ENCODE measurements at regions not wholly inside any gene's neighbourhood (a gene's known extent, or its start where the extent isn't known, plus 50 kb on each side); places are given as distances from the start of the nearest gene placed in this dataset.

DNA sequence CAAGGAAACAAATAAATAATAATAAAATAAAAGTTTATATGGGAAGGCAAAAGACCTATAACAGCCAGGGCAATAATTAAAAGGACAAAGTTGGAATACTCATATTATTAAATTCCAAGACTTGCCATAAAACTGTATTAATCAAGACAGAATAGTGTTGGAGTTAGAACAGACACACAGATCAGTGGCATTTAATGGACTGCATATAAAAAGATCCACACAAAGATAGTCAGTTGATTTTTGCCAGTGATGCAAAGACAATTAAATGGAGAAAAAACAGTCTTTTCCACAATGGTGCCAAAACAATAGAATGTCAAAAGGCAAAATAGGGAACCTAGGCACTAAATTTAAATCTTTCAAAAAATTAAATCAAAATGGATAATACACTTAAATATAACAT is 587.1 kb upstream of the GRIA3 start:
- TF ChIP-seq, protein P1, sequence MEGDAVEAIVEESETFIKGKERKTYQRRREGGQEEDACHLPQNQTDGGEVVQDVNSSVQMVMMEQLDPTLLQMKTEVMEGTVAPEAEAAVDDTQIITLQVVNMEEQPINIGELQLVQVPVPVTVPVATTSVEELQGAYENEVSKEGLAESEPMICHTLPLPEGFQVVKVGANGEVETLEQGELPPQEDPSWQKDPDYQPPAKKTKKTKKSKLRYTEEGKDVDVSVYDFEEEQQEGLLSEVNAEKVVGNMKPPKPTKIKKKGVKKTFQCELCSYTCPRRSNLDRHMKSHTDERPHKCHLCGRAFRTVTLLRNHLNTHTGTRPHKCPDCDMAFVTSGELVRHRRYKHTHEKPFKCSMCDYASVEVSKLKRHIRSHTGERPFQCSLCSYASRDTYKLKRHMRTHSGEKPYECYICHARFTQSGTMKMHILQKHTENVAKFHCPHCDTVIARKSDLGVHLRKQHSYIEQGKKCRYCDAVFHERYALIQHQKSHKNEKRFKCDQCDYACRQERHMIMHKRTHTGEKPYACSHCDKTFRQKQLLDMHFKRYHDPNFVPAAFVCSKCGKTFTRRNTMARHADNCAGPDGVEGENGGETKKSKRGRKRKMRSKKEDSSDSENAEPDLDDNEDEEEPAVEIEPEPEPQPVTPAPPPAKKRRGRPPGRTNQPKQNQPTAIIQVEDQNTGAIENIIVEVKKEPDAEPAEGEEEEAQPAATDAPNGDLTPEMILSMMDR (IDR thresholded peaks at IDR 0.05) = no peak
- no peak for TF ChIP-seq POLR2A (IDR thresholded peaks at IDR 0.05)

Measured in ovary (tissue), 3 donors.